22Rv1 (cell line): ENCODE measurements at regions not wholly inside any gene's neighbourhood (a gene's known extent, or its start where the extent isn't known, plus 50 kb on each side); places are given as distances from the start of the nearest gene placed in this dataset.

Experiments used
- ZFX ChIP-seq: fragments of 450-650 bp; IDR thresholded peaks from 2 replicates; pipeline ENCODE4 v1.6.1; 2017; ENCODE audit warnings: antibody characterized with exemption, borderline replicate concordance
- TF ChIP-seq, protein P1 (sequence below): fragments of 450-650 bp; IDR thresholded peaks from 2 replicates; pipeline ENCODE4 v1.5.1; 2017; ENCODE audit warnings: mild to moderate bottlenecking

DNA sequence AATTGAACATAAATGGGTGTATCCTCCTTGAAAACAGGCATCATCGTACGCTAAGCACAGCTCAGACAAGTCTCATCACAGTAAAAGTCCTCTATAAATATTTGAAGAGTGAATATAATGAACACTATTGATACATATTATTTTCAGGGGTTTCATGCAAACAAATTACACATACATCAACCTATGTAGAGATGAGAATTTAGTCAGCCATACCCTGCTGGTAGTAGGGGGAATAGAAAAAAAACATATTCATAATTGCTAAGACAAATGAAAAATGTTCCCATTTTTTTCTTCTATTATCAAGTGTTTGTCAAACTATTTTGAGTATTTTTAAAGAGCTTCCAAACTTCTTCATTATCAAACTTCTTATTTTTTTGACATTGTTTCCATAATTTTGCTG lies 205.6 kb upstream of the SOX5 start:
- TF ChIP-seq, protein P1, sequence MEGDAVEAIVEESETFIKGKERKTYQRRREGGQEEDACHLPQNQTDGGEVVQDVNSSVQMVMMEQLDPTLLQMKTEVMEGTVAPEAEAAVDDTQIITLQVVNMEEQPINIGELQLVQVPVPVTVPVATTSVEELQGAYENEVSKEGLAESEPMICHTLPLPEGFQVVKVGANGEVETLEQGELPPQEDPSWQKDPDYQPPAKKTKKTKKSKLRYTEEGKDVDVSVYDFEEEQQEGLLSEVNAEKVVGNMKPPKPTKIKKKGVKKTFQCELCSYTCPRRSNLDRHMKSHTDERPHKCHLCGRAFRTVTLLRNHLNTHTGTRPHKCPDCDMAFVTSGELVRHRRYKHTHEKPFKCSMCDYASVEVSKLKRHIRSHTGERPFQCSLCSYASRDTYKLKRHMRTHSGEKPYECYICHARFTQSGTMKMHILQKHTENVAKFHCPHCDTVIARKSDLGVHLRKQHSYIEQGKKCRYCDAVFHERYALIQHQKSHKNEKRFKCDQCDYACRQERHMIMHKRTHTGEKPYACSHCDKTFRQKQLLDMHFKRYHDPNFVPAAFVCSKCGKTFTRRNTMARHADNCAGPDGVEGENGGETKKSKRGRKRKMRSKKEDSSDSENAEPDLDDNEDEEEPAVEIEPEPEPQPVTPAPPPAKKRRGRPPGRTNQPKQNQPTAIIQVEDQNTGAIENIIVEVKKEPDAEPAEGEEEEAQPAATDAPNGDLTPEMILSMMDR, result no peak
- no peak for TF ChIP-seq ZFX
